ENCODE measurements at regions not wholly inside any gene's neighbourhood (a gene's known extent, or its start where the extent isn't known, plus 50 kb on each side); places are given as distances from the start of the nearest gene placed in this dataset.

DNA sequence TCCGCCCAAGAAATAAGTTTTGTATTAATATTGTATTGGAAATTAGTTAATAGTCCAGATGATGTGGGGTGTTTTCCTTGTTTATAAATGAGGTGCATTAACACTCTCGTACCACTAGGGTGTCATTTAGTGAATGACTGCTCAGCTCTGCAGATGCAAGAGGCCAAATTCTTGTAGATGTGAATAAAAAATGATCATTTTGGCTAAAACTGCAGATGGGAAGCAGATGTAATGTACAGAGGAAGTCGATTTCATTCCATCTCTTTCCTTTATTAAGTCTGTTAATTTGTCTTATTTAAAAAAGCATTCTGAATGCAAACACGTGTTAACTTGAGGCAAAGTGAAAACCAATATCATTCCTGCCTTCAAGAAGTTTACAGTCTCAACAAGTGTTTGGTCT lies 108.1 kb downstream of the DHX15 start:
- peak; percentile 47 for DNase-seq (ENCODE audit: low spot score)

DNA sequence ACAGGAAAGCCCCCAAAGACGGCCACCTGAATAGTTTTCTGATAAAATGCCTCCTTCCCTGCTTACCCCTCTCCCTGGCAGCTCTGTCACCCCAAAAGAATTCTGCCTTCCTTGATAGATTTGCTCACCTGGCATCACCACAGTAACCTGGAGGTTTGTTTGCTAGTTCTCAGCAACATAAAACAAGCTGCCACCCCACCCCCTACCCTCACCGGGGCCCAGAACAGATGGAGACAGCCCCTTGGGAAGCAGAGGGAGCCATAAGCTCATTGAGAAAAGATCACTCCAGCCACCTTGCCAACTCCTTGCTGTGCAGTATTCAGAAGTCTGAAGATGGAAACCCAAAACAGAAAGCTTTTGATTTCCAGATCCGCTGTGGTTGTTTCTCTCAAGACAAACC lies 108.6 kb downstream of the DHX15 start:
- no peak for DNase-seq (ENCODE audit: low spot score)

DNA sequence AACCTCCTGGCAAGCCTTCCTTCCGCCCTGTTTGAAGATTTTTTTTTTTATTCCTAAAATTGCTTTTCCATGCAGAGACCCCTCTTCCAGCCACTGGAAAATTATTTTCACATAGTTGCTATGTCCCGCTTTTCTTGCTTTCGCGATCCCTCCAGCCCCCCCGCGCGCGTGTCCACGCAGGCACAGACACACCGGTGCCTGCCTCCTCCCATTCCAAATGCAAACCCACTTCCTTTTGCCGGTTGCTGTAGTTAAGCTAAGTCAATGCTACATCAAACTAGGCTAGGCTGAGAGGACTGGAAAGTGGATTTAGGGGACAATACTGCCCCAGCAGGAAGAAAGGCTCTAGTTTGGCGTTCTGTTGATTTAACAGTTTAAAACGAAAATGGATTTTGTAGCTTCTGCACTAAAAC lies 111.0 kb downstream of the DHX15 start:
- DNase-seq (ENCODE audit: low spot score): peak; percentile 13

DNA sequence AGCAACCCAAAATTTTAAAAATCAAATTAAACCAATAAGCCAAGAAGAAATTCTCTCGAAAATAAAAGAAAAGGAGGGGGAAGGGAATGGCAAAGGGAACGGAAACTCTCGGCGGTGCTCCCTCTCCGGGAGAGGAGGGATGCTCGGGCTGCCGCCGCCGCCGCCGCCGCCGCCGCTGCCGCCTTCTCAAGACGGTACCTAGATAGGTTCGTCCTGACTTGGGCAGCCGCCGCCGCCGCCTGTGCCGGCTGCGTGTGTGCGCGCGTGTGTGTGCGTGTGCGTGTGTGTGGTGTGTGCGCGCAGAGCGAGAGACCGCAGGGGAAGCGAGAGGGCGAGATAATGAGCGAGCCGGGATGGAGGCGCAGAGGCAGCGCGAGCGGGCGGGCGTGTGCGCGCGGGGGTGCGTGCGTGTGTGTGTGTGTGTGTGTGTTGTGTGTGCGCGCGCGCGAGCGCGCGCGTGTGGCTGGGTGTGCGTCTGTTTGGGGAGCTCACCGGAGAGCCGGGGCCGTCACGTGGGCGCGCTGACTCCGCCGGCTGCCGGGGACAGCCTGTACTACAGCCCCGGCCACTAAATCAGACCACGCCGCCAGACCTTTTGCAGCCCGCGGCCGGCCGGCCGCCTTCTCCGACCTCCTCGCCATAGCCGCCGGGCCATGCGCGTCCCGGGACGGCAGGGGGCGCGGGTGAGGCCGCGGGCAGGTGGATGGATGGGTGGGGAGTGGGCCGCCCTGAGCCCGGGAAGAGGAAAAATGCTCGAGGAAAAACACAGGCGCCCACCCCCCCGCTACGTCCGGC lies 111.6 kb downstream of the DHX15 start:
- DNase-seq (ENCODE audit: low spot score): peak; percentile 39

DNA sequence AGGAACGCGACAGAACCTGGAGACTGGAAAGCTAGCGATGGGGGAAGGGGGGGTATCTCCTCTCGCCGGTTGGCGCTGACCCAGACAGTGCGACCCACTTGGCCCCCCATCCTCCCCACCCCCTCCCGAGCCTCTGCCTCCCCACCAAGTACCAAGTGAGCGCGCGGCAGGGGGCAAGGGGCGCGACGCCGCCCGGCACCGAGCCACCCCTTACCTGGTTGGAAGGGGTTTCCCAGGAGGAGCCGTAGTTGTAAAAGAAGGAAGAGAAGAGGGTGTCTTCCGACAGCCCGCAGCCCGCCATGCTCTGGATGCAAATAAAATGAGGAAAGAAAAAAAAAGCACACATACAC lies 112.2 kb downstream of the DHX15 start:
- DNase-seq (ENCODE audit: low spot score): no peak

DNA sequence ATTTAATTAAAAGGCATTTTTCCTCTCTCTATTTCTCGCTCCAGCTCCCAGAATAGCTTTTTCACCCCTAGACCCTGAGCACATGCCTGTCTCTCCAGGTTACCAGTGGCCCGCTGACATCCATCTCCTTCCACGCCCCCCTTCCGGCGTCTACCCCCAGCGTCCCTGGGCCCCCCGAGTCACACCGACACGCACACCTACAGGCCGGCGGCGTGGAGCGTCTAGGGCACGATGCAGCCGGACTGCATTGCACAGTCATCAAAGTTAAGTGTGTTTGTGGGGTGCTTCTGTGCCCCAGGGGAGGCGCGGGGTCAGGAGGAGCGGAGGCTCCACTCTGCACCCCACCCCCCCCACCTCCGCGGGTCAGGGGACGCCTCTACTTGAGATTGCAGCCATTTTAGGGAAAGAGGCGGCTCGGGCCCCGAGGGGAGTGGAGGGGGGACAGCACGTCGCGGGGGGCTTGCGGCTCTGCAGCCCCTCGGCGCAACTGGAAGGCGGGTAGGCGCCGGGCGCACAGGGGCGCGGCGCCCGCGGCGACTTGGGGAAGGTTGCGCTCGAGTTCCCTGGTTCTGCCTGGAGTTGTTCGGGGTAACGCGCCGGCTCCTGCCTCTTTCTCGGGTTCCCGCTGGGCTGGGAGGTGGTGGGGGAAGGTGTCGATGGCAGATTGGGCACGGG lies 112.7 kb downstream of the DHX15 start:
- no peak for DNase-seq (ENCODE audit: low spot score)

DNA sequence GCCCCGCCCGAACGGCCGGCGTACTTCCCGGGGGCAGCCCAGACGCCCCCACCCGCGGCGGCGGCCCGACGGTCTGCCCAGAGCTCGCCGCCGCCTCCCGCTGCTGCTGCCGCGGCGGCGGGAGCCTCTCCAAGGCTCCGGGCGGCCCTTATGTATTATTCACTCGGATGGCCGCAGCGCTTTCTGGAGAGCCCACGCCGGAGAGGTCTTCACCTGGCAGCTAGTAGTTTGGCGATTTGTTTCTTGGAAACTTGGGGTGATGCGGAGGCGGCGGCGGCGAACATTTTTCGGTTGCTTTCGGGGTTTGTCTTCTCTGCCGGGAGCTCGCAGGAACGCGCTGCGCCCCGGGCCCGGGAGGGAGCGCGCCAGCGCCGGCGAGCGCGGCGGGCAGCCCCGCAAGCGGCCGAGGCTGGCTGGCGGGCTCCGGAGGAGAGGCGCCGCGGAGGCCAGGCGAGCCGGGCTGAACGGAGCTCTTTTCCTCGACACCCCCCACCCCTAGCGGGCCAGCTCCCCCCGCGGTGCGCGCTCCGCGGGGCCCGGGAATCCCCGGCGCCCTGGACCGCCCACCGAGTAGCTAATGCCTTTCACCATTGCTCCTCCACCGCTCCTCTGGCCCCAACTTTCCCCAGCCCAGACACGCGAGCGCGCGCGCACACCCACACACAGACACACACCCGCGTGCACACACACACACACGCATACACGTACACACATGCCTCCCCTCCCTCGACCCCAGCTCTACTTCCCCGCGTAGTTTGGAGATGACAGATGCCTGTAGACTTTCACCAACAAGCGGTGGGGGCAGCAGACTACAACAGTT lies 113.5 kb downstream of the DHX15 start:
- no peak for DNase-seq (ENCODE audit: low spot score)

DNA sequence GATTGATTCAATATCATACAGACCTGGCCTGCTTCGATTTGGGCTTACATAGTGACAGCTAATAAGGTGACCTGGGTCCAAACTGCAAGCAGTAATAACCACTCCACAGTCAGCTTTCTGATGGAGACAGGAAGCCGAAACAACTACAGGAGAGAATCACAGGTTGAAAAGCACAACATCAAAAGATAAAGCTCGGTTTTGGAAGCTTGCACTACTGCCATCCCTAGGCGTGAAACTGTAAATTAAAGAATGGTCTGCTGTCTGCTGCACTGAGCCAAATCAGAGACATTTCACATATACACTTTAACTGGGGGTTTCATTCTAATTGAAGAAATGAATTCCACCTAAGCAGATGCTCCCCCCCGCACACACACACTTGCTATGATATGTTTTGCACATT lies 116.3 kb downstream of the DHX15 start:
- no peak for DNase-seq (ENCODE audit: low spot score)

DNA sequence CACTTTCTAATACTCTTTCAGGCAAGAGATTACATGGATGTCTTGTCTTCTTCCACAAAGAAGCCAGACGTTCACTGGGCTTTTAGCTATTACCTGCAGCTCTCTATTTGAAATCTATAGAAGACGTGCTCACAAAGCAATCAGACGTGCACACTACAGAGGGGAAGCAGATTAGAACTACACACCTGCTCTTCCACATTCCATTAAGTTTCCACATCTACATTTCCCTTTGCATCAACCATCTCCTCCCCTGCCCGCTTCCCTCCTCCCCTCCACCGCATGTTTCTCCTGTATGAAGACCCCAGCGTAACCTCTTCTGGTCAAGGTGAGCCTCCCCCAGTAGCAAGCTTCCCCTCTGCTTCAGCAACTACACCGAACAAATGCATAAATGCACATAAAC lies 119.8 kb downstream of the DHX15 start:
- DNase-seq (ENCODE audit: low spot score): no peak

DNA sequence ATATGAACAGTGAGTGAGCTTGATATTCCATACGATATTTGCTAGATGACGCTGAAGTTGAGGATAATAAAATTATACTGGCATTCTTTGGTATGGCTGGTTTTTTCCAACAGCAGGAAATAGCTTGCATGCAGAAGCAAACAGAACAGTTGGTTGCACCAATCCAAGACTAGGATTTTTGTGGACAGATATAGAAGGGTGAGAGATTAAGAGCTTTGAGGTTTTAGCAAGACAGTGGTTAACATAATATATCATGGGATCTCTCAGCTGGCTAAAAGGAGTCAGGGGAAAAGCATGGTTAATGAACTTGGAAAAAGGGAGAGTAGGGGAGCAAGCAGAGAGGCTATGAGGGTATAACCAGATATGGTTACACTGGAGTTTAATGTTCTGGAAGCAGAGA lies 127.9 kb downstream of the DHX15 start:
- DNase-seq (ENCODE audit: low spot score): no peak

DNA sequence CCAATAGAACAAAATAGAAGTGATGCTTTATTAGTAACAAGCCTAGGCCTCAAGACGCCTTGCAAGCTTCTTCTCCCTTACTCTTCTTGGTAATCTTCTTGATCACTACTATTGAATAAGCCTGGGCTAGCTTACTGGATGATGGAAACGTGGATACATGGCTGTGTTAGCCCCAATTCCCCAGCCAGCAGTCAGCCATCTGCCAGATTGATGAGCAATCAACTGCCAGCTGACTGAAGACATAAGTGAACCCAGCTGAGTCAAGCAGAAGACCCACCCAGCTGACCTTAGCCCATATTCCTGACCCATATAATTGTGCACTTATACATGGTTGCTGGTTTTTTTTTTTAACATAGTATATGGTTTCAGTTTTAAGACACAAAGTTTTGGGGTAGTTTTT lies 130.4 kb downstream of the DHX15 start:
- no peak for DNase-seq (ENCODE audit: low spot score)

DNA sequence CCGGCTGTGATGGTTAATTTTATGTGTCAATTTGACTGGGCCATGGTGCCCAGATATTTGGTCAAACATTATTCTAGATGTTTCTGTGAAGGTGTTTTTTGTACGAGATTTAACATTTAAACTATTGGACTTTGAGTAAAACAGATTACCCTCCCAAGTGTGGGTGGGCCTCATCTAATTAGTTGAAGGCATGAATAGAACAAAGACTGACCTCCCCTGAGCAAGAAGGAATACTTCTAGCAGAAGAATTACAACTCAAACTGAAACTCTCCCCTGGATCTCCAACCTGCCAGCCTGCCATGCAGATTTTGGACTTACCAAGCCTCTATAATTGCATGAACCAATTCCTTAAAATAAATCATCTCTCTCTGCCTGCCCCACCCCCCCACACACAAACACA lies 132.5 kb downstream of the DHX15 start:
- DNase-seq (ENCODE audit: low spot score): no peak

DNA sequence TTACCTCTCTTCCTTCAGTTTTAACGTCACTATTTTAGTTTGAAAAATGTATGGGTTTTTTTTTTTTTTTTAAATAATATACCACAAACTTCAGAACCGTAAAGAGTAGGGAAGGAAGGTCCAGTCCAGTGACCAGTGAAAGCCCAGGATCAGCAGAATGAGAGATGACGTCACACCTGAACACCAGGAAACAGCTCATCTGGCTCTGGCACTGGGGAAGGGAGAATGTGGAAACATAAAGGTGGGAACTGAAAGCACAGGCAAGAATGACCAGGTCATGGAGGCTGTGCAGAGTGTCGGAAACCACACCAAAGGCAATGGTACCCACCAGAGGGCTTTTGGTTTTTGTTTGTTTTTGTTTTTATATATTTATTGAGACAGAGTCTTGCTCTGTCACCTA lies 141.2 kb downstream of the DHX15 start:
- DNase-seq (ENCODE audit: low spot score): no peak

DNA sequence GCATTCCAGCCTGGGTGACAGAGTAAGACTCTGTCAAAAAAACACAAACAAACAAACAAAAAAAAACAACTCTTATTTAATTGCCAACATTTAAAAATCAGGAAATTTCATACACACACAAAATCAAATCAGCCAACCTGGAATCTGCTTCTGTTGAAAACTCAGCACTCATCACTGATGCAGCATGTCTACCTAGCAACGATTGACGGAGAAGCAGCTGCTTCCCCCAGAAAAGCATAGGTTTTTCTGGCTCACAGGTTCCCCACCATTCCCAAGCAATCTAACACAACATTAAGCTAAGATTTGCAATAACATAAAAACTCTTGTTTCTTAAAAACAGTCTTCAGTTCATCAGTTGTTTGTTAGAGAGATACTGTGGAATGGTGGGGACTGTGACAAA lies 143.6 kb downstream of the DHX15 start:
- DNase-seq (ENCODE audit: low spot score): no peak

DNA sequence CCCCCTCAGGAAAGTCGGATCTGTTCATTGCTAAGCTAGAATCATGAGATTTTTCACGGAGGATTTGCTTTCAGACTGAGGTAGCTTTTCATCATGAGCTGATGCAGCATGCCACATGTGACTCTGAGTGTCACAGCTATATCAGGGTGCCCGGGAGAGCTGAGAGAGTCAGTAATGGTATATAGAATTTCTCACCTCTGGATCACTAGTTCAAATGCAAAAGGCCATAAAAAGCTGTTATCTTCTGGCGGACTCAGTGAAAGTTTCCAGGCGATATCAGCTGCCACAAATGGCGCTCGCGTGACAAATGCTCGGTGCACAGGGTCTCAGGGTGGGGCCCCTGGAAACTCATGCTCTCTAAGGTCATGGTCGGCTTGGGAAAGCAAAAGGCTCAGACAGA lies 150.1 kb downstream of the DHX15 start:
- DNase-seq (ENCODE audit: low spot score): no peak

DNA sequence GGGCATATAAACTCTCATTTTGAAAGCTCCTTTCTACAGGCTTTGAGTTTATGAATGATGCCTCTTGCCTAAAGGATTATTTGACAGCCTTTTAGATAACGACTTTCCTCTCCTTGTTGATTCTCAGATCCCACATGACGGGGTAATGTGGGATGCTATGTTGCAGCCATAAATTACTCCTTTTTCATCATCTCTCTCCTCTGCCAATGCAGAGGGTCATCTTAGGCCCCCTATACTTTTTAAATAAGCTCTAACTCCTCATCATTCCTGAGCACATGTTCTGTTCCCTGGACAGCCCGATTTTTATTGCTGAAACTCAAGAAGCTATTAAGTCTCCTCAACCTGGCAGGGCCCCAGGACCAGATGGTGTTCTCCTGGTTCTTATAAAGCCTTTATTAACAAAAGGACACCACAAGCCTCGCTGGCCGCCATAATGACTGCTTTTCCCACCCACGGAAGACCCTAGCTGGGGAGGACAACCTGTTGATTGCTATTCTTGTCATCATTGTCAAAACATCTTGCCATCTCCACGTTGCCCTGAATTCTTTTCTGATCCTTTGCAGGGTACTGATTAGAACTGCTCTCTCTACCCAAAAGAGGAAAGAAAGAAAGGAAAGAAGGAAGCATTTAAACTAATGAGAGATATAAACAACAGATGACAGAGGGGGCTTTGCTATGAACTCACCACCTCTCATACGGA lies 150.7 kb downstream of the DHX15 start:
- no peak for DNase-seq (ENCODE audit: low spot score)

DNA sequence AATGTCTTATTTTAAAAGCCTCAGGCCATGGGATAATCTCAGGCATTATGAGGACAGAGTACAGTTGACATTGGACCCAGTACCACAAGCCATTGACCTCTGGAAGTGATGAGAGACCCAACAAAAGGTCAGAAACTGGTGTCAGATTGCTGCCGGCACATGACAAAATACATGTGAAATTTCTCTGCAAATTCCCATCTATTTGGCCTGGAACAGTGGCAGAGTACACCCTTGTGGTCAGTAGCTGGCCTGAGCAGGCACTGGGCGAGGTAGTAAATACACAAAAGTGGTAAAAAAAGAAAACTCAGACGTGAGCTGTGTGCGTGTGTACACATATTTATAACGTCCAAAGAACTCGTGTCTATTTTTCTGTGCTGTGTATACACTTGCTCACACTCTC lies 155.5 kb downstream of the DHX15 start:
- DNase-seq (ENCODE audit: low spot score): no peak

DNA sequence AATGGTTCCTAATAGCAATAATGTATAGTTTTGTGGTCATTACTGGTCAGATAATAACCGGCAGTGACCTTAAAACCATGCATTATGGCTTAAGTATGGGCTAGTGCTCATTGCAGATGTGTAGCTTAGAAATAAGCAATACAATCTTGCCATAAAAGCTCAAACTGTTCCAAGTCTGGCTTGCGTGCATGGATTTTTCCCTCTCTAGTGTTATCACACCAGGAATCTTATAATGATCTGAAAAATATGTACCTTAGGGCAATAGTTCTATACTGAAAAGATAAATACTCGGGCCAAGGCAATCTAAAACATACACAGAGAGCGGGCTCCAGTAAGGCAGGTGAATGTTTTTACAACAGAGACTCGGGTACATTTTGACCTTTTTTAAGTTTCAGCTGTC lies 157.8 kb downstream of the DHX15 start:
- no peak for DNase-seq (ENCODE audit: low spot score)

DNA sequence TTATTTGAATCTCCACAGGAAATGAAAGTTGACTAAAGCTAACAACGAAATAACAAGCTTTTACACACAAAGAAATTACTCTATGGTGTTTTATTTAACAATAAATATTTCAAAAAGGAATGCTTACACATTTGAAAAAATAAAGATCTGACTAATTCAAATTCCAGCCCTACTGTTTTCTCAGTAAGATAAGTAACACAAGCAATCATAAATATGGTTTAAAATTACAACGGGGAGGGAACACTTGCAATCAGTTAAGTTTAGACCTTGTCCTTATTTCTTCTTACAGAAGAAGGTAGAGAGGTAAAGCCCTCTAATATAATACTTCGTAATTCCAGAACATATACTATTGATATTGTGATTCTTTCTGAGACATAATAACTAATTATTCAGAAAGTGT lies 158.5 kb downstream of the DHX15 start:
- DNase-seq (ENCODE audit: low spot score): no peak

DNA sequence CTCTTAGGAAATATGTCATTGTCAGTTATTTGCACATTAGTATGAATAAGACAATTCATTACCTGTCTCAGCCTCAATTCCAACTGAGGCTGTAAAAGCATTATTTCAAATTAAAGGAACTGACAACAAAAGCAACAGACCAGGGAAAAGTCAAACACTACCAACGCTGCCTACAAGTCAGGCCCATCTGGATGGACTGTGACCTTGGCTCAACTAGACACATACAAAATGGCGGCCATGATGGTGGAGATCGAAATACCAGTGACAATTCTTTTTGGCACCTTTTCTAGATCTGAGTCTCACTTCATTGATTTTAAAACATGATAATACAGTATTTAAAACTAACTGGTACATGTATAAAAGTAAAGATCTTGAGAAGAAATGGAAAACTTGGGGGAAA lies 160.7 kb downstream of the DHX15 start:
- DNase-seq (ENCODE audit: low spot score): no peak

DNA sequence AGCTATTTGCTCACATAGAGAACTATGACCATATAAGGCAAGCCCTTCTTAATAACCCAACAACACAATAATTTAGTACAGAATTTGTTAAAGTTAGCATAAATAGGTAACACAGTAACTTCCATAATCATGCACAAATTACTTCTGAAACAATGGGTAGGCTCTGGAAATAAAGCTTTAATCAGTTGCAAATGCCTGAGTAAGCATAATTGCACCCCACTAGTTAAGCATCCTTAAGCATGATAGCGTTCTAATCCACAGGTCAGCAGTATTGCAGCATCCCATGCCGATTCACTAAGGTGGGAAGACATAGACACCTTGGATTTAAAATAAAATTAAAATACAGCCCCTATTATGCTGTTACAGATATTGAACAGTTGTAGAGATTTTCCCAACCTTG lies 161.7 kb downstream of the DHX15 start:
- DNase-seq (ENCODE audit: low spot score): no peak

DNA sequence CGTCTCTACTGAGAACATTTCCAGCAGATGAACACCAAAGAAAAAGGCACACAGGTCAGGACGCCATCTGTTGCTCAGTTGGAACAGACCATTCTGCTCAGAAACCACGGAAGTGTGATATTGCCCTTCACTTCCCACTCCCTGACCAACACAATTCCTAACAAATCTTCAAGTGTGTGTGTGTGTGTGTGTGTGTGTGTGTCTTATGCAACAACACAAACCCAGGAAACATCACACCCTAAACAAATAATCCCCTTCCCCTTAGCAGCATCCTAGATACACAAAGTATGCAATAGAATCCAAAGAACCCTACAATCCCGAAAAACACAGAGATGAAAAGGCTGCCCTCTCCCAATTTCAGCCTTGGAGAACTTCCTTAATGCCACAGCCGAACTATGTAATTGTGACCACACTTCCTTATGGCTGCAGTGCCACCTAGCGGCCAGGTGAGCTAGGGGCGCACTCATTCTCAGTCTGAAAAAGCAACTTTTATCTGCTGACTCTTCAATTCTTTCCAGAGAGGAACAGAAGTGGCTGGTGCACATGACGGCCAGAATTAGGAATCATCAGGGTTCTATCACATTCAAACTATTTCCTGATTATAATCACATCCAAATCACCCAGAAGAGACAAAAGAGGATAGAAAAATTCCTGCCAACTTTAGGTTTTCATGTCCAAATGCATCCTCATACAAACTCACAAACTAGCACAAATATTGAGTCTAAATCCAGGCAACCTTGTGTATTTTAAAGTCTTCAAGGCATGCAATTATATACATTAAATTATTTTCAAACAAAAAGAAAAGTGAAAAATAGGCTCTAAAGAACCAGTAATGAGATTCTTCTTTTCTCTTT lies 164.9 kb downstream of the DHX15 start:
- DNase-seq (ENCODE audit: low spot score): peak; percentile 69

Data from NAMALWA (cell line).